Astrocyte of the cerebellum (primary cell): ENCODE measurements at regions not wholly inside any gene's neighbourhood (a gene's known extent, or its start where the extent isn't known, plus 50 kb on each side); places are given as distances from the start of the nearest gene placed in this dataset.

Source experiments
- DNase-seq: peaks from one replicate; pipeline ENCODE4 v3.0.0-alpha.2; 2011; ENCODE audit warnings: low read depth
- H3K4me3 ChIP-seq: 2 replicates; pipeline ENCODE4 v1.5.1; 2011; ENCODE audit warnings: mild to moderate bottlenecking, low read depth, low read length, moderate library complexity
- in situ Hi-C: cut with HindIII; loops from 2 replicates; pipeline ENCODE4 v1.10.0; 2017; ENCODE audit warnings: low sequenced_read_pairs
- TF ChIP-seq, protein P1 (sequence below): IDR thresholded peaks from 2 replicates; pipeline ENCODE4 v1.5.1; 2012; ENCODE audit warnings: low read length, low read depth, moderate library complexity, mild to moderate bottlenecking; ENCODE audit errors: missing control alignments

DNA sequence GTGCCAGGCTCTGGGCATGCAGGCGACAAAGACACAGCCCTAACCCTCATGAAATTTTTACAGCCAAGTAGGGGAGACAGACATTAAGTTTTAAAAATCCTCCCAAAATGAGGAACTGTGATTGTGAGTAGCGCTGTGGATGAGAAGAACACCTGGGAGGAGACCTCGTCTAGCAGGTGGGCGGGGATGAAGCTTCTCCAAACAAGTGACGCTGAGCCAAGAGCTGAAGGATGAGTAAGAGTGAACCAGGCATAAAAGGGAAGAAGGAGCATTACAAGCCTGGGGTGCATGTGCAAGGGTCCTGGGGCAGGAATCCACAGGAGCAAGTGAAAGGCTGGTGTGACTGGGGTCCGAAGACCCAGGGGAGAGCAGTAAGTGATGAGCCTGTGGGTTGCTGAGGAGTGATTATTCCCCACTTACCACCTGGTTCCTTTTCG lies 149.4 kb upstream of the HS3ST2 start:
- TF ChIP-seq, protein P1, sequence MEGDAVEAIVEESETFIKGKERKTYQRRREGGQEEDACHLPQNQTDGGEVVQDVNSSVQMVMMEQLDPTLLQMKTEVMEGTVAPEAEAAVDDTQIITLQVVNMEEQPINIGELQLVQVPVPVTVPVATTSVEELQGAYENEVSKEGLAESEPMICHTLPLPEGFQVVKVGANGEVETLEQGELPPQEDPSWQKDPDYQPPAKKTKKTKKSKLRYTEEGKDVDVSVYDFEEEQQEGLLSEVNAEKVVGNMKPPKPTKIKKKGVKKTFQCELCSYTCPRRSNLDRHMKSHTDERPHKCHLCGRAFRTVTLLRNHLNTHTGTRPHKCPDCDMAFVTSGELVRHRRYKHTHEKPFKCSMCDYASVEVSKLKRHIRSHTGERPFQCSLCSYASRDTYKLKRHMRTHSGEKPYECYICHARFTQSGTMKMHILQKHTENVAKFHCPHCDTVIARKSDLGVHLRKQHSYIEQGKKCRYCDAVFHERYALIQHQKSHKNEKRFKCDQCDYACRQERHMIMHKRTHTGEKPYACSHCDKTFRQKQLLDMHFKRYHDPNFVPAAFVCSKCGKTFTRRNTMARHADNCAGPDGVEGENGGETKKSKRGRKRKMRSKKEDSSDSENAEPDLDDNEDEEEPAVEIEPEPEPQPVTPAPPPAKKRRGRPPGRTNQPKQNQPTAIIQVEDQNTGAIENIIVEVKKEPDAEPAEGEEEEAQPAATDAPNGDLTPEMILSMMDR = no peak
- in situ Hi-C loops = loop anchor here (5.0 kb wide), 1 partner anchor 33 kb away; no protein-coding TSS in a partner anchor
- H3K4me3 ChIP-seq = no peak overlapping the region
- no peak for DNase-seq

- no peak for DNase-seq
- TF ChIP-seq, protein P1 = no peak
- H3K4me3 ChIP-seq = no peak overlapping the region
- in situ Hi-C loops = no loop called here
These were observed 148.7 kb upstream of the HS3ST2 start for GRCh38 chr16:22665048-22665797.

DNA sequence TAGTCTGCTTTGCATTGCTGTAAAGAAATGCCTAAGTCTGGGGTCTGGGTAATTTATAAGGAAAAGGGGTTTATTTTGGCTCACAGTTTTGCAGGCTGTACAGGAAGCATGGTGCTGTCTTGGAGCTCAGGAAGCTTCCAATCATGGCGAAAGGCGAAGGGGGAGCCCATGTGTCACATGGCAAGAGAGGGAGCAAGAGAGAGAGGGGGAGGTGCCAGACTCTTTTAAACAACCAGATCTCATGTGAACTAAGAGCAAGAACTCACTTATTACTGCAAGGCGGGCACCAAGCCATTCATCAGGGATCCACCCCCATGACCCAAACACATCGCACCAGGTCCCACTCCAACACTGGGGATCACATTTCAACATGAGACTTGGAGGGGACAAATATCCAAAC lies 148.2 kb upstream of the HS3ST2 start:
- in situ Hi-C loops = no loop called here
- no peak overlapping the region for H3K4me3 ChIP-seq
- DNase-seq = no peak
- TF ChIP-seq, protein P1 = no peak

- TF ChIP-seq, protein P1 = no peak
- no peak overlapping the region for H3K4me3 ChIP-seq
- DNase-seq = no peak
- in situ Hi-C loops = no loop called here
These were observed 145.6 kb upstream of the HS3ST2 start for GRCh38 chr16:22668318-22668717.

- TF ChIP-seq, protein P1 = no peak
- in situ Hi-C loops = no loop called here
- no peak overlapping the region for H3K4me3 ChIP-seq
- DNase-seq = no peak
These were observed 143.9 kb upstream of the HS3ST2 start for GRCh38 chr16:22670044-22670536.

DNA sequence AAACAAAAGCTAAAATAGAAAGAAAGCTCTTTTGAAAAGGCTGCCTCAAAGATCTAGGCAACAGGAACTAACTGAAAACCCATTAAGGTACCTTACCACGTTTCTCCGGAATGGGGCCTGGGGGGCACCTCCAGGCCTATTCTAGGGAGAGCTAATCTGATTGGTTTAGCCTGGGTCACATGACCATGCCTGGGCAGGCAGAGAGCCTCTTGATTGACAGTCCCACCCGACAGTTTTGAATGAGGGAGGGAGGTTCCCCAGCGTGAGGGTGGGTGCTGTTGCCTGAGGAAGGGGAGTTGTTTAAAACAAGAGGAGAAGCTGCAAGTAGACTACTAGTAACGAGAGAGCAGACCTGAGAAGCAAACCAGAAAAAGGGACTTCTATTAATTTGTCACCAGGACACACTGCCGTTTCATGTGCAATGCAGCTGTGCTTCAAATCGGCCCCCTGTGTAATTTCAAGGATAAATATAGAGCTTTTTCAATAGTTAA lies 143.4 kb upstream of the HS3ST2 start:
- in situ Hi-C loops = no loop called here
- no peak for DNase-seq
- H3K4me3 ChIP-seq = no peak overlapping the region
- TF ChIP-seq, protein P1 = no peak
